HL-60 (cell line): ENCODE measurements at regions not wholly inside any gene's neighbourhood (a gene's known extent, or its start where the extent isn't known, plus 50 kb on each side); places are given as distances from the start of the nearest gene placed in this dataset.
A peak's percentile ranks its signal among the peaks of the same experiment; 100 is the strongest.

Source experiments
- DNase-seq, 2 experiments: peaks; one replicate each; pipeline ENCODE4 v3.0.0-alpha.2; 2010 to 2020; ENCODE audit warnings: low read depth in 1 of 2, low spot score in 1 of 2
- H3K27ac ChIP-seq: fragments of 250-450 bp; sonication (Bioruptor Pico); replicated peaks from 2 replicates; pipeline ENCODE4 v1.5.1; 2020; ENCODE audit warnings: mild to moderate bottlenecking, moderate library complexity
- H3K27me3 ChIP-seq: fragments of 250-450 bp; sonication (Bioruptor Pico); 2 replicates; pipeline ENCODE4 v1.5.1; 2021; ENCODE audit warnings: mild to moderate bottlenecking, moderate library complexity; ENCODE audit not compliant: insufficient read depth, poor library complexity, severe bottlenecking
- H3K4me3 ChIP-seq: replicated peaks from 2 replicates; pipeline ENCODE4 v1.5.1; 2011; ENCODE audit warnings: mild to moderate bottlenecking, control low read depth, low read length; ENCODE audit not compliant: insufficient read depth
- CTCF ChIP-seq: IDR thresholded peaks from one replicate; pipeline ENCODE4 v1.5.1; 2011; ENCODE audit warnings: low read length, control low read depth, inconsistent platforms; ENCODE audit not compliant: insufficient read depth
- GABPA ChIP-seq: IDR thresholded peaks from 2 replicates; pipeline ENCODE4 v1.6.1; 2012; ENCODE audit warnings: low read depth
- POLR2AphosphoS5 ChIP-seq: IDR thresholded peaks from 2 replicates; pipeline ENCODE4 v1.6.1; 2012; ENCODE audit warnings: low read depth
- REST ChIP-seq: IDR thresholded peaks from 2 replicates; pipeline ENCODE4 v1.6.1; 2012; ENCODE audit warnings: low read depth; ENCODE audit not compliant: insufficient replicate concordance
- SPI1 ChIP-seq: IDR thresholded peaks from 2 replicates; pipeline ENCODE4 v1.6.1; 2012; ENCODE audit warnings: low read depth, mild to moderate bottlenecking, borderline replicate concordance

- TF ChIP-seq POLR2AphosphoS5 (no peak), REST (no peak), GABPA (no peak), SPI1 (no peak), CTCF (no peak)
- H3K27ac ChIP-seq = no peak overlapping the region
- no peak for DNase-seq
- no peak overlapping the region for H3K4me3 ChIP-seq
- H3K27me3 ChIP-seq = no peaks in the 10 kb centered on the region
These were observed 474.0 kb downstream of the LTN1 start for GRCh38 chr21:28518630-28519029.

GRCh38 chr21:28516991-28517592, 475.6 kb downstream of the LTN1 start:
- Histone ChIP-seq H3K4me3 (no peak overlapping the region), H3K27me3 (no peaks in the 10 kb centered on the region), H3K27ac (no peak overlapping the region)
- peak in 1 of 2 experiments; percentile 65 for DNase-seq
- no peak for TF ChIP-seq SPI1
- no peak for TF ChIP-seq POLR2AphosphoS5
- no peak for TF ChIP-seq REST
- peak; percentile 51 for TF ChIP-seq CTCF
- no peak for TF ChIP-seq GABPA

GRCh38 chr21:28516021-28516420, 476.7 kb downstream of the LTN1 start:
- no peak overlapping the region for H3K4me3 ChIP-seq
- no peaks in the 10 kb centered on the region for H3K27me3 ChIP-seq
- no peak for TF ChIP-seq SPI1
- TF ChIP-seq POLR2AphosphoS5 = no peak
- no peak for TF ChIP-seq GABPA
- no peak for TF ChIP-seq CTCF
- TF ChIP-seq REST = no peak
- DNase-seq = no peak
- no peak overlapping the region for H3K27ac ChIP-seq
